SK-N-DZ (cell line): ENCODE measurements at regions not wholly inside any gene's neighbourhood (a gene's known extent, or its start where the extent isn't known, plus 50 kb on each side); places are given as distances from the start of the nearest gene placed in this dataset.
"Not testable (repeated sequence)": the region's sequence is repeated elsewhere in the genome, so short reads cannot be mapped to it uniquely, and the experiment has no call there.

Experiments
- DNase-seq: peaks from one replicate; pipeline ENCODE4 v3.0.0-alpha.2; 2015; ENCODE audit warnings: low spot score

- no peak for DNase-seq
Measured at GRCh38 chr3:102302020-102302419, 132.8 kb upstream of the ZPLD1 start.

GRCh38 chr3:102304550-102304949, 130.3 kb upstream of the ZPLD1 start:
- DNase-seq: no peak

GRCh38 chr3:102307442-102307841, 127.4 kb upstream of the ZPLD1 start:
- DNase-seq: no peak

- DNase-seq: no peak
Measured at GRCh38 chr3:102329066-102329465, 105.7 kb upstream of the ZPLD1 start.

- DNase-seq: no peak
Measured at GRCh38 chr3:102329561-102329960, 105.3 kb upstream of the ZPLD1 start.

GRCh38 chr3:102332205-102332604, 102.6 kb upstream of the ZPLD1 start:
- no peak for DNase-seq

- no peak for DNase-seq
Measured at GRCh38 chr3:102332934-102333333, 101.9 kb upstream of the ZPLD1 start.

- DNase-seq: no peak
Measured at GRCh38 chr3:102336130-102336529, 98.7 kb upstream of the ZPLD1 start.

- DNase-seq: no peak
Measured at GRCh38 chr3:102339671-102340070, 95.1 kb upstream of the ZPLD1 start.

- DNase-seq: no peak
Measured at GRCh38 chr3:102346897-102347296, 87.9 kb upstream of the ZPLD1 start.

GRCh38 chr3:102348904-102349303, 85.9 kb upstream of the ZPLD1 start:
- DNase-seq: no peak

- DNase-seq: no peak
Measured at GRCh38 chr3:102353148-102353547, 81.7 kb upstream of the ZPLD1 start.

- DNase-seq: no peak
Measured at GRCh38 chr3:102353805-102354204, 81.0 kb upstream of the ZPLD1 start.

- DNase-seq: no peak
Measured at GRCh38 chr3:102354818-102355515, 79.8 kb upstream of the ZPLD1 start.

GRCh38 chr3:102356506-102356905, 78.3 kb upstream of the ZPLD1 start:
- no peak for DNase-seq

- DNase-seq: not testable (repeated sequence)
Measured at GRCh38 chr3:102357313-102357712, 77.5 kb upstream of the ZPLD1 start.

- DNase-seq: no peak
Measured at GRCh38 chr3:102360183-102360860, 74.5 kb upstream of the ZPLD1 start.

GRCh38 chr3:102361101-102361500, 73.7 kb upstream of the ZPLD1 start:
- no peak for DNase-seq

GRCh38 chr3:102366116-102366515, 68.7 kb upstream of the ZPLD1 start:
- not testable (repeated sequence) for DNase-seq

GRCh38 chr3:102374863-102375634, 59.8 kb upstream of the ZPLD1 start:
- DNase-seq: peak; percentile 15

- no peak for DNase-seq
Measured at GRCh38 chr3:102378216-102378615, 56.6 kb upstream of the ZPLD1 start.

GRCh38 chr3:102382201-102382600, 52.6 kb upstream of the ZPLD1 start:
- DNase-seq: not testable (repeated sequence)
